PC-9 (cell line): ENCODE measurements at regions not wholly inside any gene's neighbourhood (a gene's known extent, or its start where the extent isn't known, plus 50 kb on each side); places are given as distances from the start of the nearest gene placed in this dataset.

Experiments used
- EZH2 ChIP-seq: fragments of 200-600 bp; sonication (generic); IDR thresholded peaks from 2 replicates; pipeline ENCODE4 v1.8.0; 2017; ENCODE audit warnings: antibody characterized with exemption, low read depth
- TF ChIP-seq, protein P1 (sequence below): fragments of 200-600 bp; sonication (generic); conservative IDR thresholded peaks from 2 replicates; pipeline ENCODE4 v1.6.1; 2017; ENCODE audit warnings: mixed run types, antibody characterized with exemption, mild to moderate bottlenecking, moderate library complexity

GRCh38 chr6:155543166-155543847, 87.7 kb upstream of the NOX3 start:
- TF ChIP-seq, protein P1, sequence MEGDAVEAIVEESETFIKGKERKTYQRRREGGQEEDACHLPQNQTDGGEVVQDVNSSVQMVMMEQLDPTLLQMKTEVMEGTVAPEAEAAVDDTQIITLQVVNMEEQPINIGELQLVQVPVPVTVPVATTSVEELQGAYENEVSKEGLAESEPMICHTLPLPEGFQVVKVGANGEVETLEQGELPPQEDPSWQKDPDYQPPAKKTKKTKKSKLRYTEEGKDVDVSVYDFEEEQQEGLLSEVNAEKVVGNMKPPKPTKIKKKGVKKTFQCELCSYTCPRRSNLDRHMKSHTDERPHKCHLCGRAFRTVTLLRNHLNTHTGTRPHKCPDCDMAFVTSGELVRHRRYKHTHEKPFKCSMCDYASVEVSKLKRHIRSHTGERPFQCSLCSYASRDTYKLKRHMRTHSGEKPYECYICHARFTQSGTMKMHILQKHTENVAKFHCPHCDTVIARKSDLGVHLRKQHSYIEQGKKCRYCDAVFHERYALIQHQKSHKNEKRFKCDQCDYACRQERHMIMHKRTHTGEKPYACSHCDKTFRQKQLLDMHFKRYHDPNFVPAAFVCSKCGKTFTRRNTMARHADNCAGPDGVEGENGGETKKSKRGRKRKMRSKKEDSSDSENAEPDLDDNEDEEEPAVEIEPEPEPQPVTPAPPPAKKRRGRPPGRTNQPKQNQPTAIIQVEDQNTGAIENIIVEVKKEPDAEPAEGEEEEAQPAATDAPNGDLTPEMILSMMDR: no peak
- TF ChIP-seq EZH2: no peak
